Prostate gland (tissue), 2 donors: ENCODE measurements at regions not wholly inside any gene's neighbourhood (a gene's known extent, or its start where the extent isn't known, plus 50 kb on each side); places are given as distances from the start of the nearest gene placed in this dataset.

Experiments used
- DNase-seq: peaks from one replicate; pipeline ENCODE4 v3.0.0-alpha.2; 2019; ENCODE audit warnings: low spot score
- H3K27ac ChIP-seq, 2 donors: fragments of 200-600 bp; sonication (generic); 2 replicates each; pipeline ENCODE4 v1.5.1; 2017 to 2019
- H3K27me3 ChIP-seq: fragments of 200-600 bp; sonication (generic); replicated peaks from 2 replicates; pipeline ENCODE4 v1.5.1; 2019; ENCODE audit not compliant: insufficient read depth
- H3K36me3 ChIP-seq, 2 donors: fragments of 200-600 bp; sonication (generic); 1 replicate in 1 of 2; 2 replicates in 1 of 2; pipeline versions ENCODE4 v1.5.1 to v1.8.1; 2017 to 2019
- H3K4me1 ChIP-seq: fragments of 200-600 bp; sonication (generic); replicated peaks from 2 replicates; pipeline ENCODE4 v1.5.1; 2019
- H3K4me3 ChIP-seq, 2 donors: fragments of 200-600 bp; sonication (generic); 2 replicates each; pipeline ENCODE4 v1.5.1; 2017 to 2019
- H3K9me3 ChIP-seq: fragments of 200-600 bp; sonication (generic); 2 replicates; pipeline ENCODE4 v1.5.1; 2017
- POLR2A ChIP-seq: fragments of 450-650 bp; IDR thresholded peaks from one replicate; pipeline ENCODE4 v1.6.1; 2016; ENCODE audit warnings: antibody characterized with exemption, mild to moderate bottlenecking
- POLR2AphosphoS5 ChIP-seq: sonication (generic); formaldehyde crosslinking; IDR thresholded peaks from one replicate; pipeline ENCODE4 v1.6.1; 2017; ENCODE audit warnings: antibody characterized with exemption
- WGBS: methylation state at CpG from one replicate; pipeline ENCODE4 v1.1.5; 2018; 5-methylcytosine and 5-hydroxymethylcytosine counted together
- intact Hi-C: fragments of 100-400 bp; cut with DNase I; formaldehyde crosslinking; loops from one replicate; pipeline ENCODE4 v1.14.2; 2022
- TF ChIP-seq, protein P1 (sequence below), 4 experiments: fragments of 200-600 bp in 2 of 4; fragments of 450-650 bp in 2 of 4; sonication (generic) in 2 of 4; IDR thresholded peaks; 1 replicate in 3 of 4; 2 replicates in 1 of 4; pipeline ENCODE4 v1.5.1; 2016 to 2019; ENCODE audit warnings: antibody characterized with exemption in 4 of 4, mild to moderate bottlenecking in 2 of 4, moderate library complexity in 2 of 4

DNA sequence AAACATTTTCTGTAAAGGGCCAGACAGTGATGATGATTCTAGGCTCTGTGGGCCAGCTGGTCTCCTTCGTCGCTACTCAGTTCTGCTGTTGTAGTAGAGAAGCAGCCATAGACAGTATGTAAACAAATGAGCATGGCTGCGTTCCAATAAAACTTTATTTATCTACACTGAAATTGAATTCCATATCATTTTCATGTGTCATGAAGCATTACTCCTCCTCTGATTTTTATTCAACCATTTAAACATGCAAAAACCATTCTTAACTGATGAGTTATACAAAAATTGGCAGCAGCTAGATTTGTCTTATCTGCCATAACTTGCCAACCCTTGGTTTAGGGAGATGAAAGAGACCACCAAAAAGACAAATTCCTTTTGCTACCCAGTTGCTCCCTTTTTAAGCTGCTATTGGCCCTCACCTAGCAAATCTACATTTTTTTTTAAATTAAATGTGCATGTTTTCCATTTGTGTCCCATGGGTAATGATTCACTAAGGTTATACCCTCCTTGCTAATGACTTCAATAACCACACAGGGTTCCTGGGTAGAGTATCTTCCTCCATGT is 309.9 kb downstream of the DHX15 start:
- Histone ChIP-seq H3K36me3 (no peaks in the 10 kb centered on the region), H3K9me3 (no peaks in the 10 kb centered on the region), H3K4me3 (no peak overlapping the region), H3K27me3 (no peaks in the 10 kb centered on the region), H3K4me1 (no peaks in the 10 kb centered on the region), H3K27ac (no peak overlapping the region)
- intact Hi-C loops = no loop called here
- TF ChIP-seq POLR2A (no peak), POLR2AphosphoS5 (no peak)
- TF ChIP-seq, protein P1, sequence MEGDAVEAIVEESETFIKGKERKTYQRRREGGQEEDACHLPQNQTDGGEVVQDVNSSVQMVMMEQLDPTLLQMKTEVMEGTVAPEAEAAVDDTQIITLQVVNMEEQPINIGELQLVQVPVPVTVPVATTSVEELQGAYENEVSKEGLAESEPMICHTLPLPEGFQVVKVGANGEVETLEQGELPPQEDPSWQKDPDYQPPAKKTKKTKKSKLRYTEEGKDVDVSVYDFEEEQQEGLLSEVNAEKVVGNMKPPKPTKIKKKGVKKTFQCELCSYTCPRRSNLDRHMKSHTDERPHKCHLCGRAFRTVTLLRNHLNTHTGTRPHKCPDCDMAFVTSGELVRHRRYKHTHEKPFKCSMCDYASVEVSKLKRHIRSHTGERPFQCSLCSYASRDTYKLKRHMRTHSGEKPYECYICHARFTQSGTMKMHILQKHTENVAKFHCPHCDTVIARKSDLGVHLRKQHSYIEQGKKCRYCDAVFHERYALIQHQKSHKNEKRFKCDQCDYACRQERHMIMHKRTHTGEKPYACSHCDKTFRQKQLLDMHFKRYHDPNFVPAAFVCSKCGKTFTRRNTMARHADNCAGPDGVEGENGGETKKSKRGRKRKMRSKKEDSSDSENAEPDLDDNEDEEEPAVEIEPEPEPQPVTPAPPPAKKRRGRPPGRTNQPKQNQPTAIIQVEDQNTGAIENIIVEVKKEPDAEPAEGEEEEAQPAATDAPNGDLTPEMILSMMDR (IDR thresholded peaks at IDR 0.05) = no peak
- no peak for DNase-seq
- 79% methylated on average over 3 of the region's 3 CpGs for WGBS

DNA sequence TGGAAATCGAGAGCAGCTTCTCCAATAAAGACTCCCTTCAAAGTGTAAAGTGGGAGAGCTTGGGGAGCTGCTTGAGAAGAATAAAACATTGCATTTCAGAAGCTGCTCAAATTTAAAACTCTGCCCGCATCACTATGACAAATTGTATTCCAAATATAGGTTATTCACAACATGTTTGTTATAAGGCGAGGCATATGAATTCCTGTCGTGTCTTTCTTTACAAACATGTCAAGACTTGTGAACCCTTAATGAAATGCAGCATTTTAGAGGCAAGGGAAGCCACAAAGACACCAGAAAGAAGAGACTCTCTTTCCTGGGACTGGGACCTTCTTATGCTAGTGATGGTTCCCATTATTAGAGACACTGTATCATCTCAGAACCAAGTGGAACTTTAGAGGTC is 311.2 kb downstream of the DHX15 start:
- DNase-seq = no peak
- no peaks in the 10 kb centered on the region for H3K36me3 ChIP-seq
- intact Hi-C loops = no loop called here
- no peak overlapping the region for H3K27ac ChIP-seq
- H3K4me1 ChIP-seq = no peaks in the 10 kb centered on the region
- H3K9me3 ChIP-seq = no peaks in the 10 kb centered on the region
- TF ChIP-seq POLR2A = no peak
- TF ChIP-seq POLR2AphosphoS5 = no peak
- TF ChIP-seq, protein P1 (IDR thresholded peaks at IDR 0.05) = no peak
- no peaks in the 10 kb centered on the region for H3K27me3 ChIP-seq
- H3K4me3 ChIP-seq = no peak overlapping the region
- 53% methylated on average over 4 of the region's 4 CpGs for WGBS

DNA sequence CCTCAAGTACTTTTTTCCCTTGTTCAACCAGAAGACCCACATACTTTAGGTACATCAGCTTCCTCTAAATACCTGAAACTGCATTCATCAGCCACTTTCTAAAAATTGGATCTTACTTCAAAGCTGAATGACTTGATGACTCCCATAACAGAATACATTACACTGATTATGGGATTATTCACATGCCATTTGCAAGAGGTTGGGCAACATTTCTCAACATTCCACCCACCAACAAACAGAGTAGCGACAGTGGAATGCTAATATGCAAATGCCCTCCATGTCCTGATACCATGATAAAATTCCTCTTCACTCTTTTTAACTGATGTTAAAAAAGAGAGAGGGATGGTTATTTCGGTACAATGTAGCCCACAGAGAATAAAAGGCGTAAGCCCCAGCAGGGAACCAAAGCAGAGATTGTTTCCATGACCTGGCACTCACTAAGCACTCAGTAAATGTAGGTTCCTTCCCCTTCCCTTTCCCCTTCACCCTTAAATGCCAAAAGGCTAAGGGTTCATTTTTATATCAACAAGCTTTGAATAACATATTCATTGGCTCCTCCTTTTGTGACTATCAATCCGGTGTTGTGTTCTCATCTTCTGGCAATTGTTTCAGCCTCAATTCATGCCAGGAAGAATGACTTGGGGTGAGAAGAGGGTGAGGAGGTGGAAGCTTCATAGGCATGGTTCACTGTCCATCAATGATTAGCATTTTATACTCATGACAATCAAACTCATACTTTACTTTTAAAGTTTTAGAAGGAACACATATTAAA is 317.2 kb downstream of the DHX15 start:
- no peak overlapping the region for H3K4me3 ChIP-seq
- no peak for DNase-seq
- TF ChIP-seq, protein P1 (IDR thresholded peaks at IDR 0.05) = no peak
- TF ChIP-seq POLR2A (no peak), POLR2AphosphoS5 (no peak)
- H3K9me3 ChIP-seq = no peaks in the 10 kb centered on the region
- H3K27me3 ChIP-seq = no peaks in the 10 kb centered on the region
- no peaks in the 10 kb centered on the region for H3K4me1 ChIP-seq
- no peaks in the 10 kb centered on the region for H3K36me3 ChIP-seq
- intact Hi-C loops = no loop called here
- 48% methylated on average over 4 of the region's 4 CpGs for WGBS
- no peak overlapping the region for H3K27ac ChIP-seq

DNA sequence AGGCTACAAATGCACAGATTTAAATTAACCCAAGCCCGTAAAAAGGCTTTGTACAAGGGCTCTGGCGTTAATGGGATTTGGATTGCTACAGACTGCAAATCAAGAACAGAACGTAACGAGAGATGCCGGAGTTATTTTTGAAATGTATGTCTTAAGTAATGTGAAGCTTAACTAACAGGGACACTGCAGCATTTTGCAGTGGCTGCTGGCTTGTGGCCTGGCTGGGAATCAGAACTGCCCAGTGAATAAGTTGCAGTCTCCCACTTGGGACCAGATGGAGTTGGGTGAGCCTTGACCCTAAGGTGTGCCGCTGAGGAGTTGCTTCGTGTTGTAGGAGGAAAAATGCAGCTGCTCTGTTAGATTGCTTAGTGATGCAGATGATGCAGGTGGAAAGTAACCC is 318.4 kb downstream of the DHX15 start:
- Histone ChIP-seq H3K4me3 (no peak overlapping the region), H3K36me3 (no peaks in the 10 kb centered on the region), H3K27ac (no peak overlapping the region), H3K9me3 (no peaks in the 10 kb centered on the region), H3K4me1 (no peaks in the 10 kb centered on the region), H3K27me3 (no peaks in the 10 kb centered on the region)
- DNase-seq = no peak
- intact Hi-C loops = no loop called here
- 82% methylated on average over 7 of the region's 7 CpGs for WGBS
- TF ChIP-seq POLR2AphosphoS5 = no peak
- no peak for TF ChIP-seq POLR2A
- TF ChIP-seq, protein P1 (IDR thresholded peaks at IDR 0.05) = no peak

DNA sequence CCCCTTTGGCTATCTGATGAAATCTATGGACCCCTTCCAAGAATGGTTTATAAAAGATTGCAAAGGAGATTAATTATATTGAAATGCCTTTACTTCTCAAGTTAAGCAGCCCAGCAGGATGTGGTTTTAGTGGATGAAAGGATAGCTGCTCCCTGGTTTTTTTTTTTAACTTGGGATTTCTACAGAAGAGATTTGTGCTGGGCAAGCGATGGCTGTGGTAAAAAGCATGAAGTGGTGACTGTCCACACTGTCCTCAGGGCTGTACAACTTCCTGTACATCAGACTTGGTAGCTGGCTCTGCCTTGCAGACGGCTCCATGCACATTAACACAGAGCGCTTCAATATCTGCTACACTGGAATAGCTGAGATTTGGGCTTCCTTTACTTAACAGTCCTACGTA is 321.7 kb downstream of the DHX15 start:
- Histone ChIP-seq H3K9me3 (no peaks in the 10 kb centered on the region), H3K27ac (no peak overlapping the region), H3K4me1 (no peaks in the 10 kb centered on the region), H3K36me3 (no peaks in the 10 kb centered on the region), H3K27me3 (no peaks in the 10 kb centered on the region), H3K4me3 (no peak overlapping the region)
- 78% methylated on average over 4 of the region's 4 CpGs for WGBS
- no peak for TF ChIP-seq POLR2A
- no peak for TF ChIP-seq POLR2AphosphoS5
- TF ChIP-seq, protein P1 (IDR thresholded peaks at IDR 0.05) = no peak
- DNase-seq = no peak
- intact Hi-C loops = no loop called here
